Heart right ventricle (tissue), 16 donors: ENCODE measurements at regions not wholly inside any gene's neighbourhood (a gene's known extent, or its start where the extent isn't known, plus 50 kb on each side); places are given as distances from the start of the nearest gene placed in this dataset.
A peak's percentile ranks its signal among the peaks of the same experiment; 100 is the strongest.

Experiments used
- ATAC-seq, 8 donors: fragments of 200-7000 bp; cut with Tn5 transposase; one replicate each; pipeline ENCODE4 v1.9.1; 2020; ENCODE audit warnings: mild to moderate bottlenecking in 8 of 8, moderate library complexity in 8 of 8, moderate number of reproducible peaks in 1 of 8
- DNase-seq, 2 donors: peaks; one replicate each; pipeline ENCODE4 v3.0.0-alpha.2; 2020
- H3K27ac ChIP-seq, 10 donors: fragments of 200-600 bp; sonication (generic) in 2 of 10; one replicate each; pipeline versions ENCODE4 v1.5.0 to v1.8.0; 2020 to 2022; ENCODE audit warnings: mild to moderate bottlenecking in 3 of 10
- H3K27me3 ChIP-seq, 7 donors: fragments of 200-600 bp; one replicate each; pipeline ENCODE4 v1.8.0; 2021 to 2022; ENCODE audit warnings: mild to moderate bottlenecking in 2 of 7
- H3K36me3 ChIP-seq, 9 donors: fragments of 200-600 bp; sonication (generic) in 1 of 9; one replicate each; pipeline versions ENCODE4 v1.5.0 to v1.8.0; 2020 to 2022; ENCODE audit warnings: mild to moderate bottlenecking in 2 of 9
- H3K4me1 ChIP-seq, 9 donors: fragments of 200-600 bp; sonication (generic) in 1 of 9; one replicate each; pipeline versions ENCODE4 v1.5.0 to v1.8.0; 2020 to 2022; ENCODE audit warnings: mild to moderate bottlenecking in 4 of 9
- H3K4me3 ChIP-seq, 10 donors: fragments of 200-600 bp; sonication (generic) in 2 of 10; one replicate each; pipeline versions ENCODE4 v1.5.0 to v1.8.0; 2020 to 2022; ENCODE audit warnings: mild to moderate bottlenecking in 7 of 10, moderate library complexity in 2 of 10
- H3K9me3 ChIP-seq, 11 donors: fragments of 200-600 bp in 10 of 11; sonication (generic) in 2 of 11; one replicate each; pipeline versions ENCODE4 v1.5.0 to v1.8.0; 2013 to 2022; ENCODE audit warnings: mild to moderate bottlenecking in 2 of 11, control low read depth in 1 of 11, moderate library complexity in 1 of 11
- WGBS, 2 donors: extraction: QIAGEN DNeasy Blood & Tissue Kit; methylation state at CpG; one replicate each; pipeline ENCODE4 v1.1.7; 2013; ENCODE audit warnings: inconsistent platforms in 1 of 2; 5-methylcytosine and 5-hydroxymethylcytosine counted together
- intact Hi-C, 10 donors: fragments of 100-400 bp; cut with DNase I; formaldehyde crosslinking; loops; one replicate each; pipeline versions ENCODE4 v1.11.1 to v1.14.2; 2022
- TF ChIP-seq, protein P1 (sequence below), 9 donors: fragments of 200-600 bp; sonication (generic) in 2 of 9; IDR thresholded peaks; one replicate each; pipeline versions ENCODE4 v1.5.0 to v1.8.0; 2021 to 2022; ENCODE audit warnings: antibody characterized with exemption in 9 of 9, mild to moderate bottlenecking in 5 of 9, moderate library complexity in 1 of 9
- donor health status: Arrhythmogenic right ventricular cardiomyopathy.
- donor health status: ischemic (EF 13 %, LVEDD 7.1; RV severe dilation, severe dysfunction).
- donor health status: healthy with polysubstance abuse.
- donor health status: DM: no; HTN: yes; CAD: no.
- donor health status: DM: no; HTN: no; CAD: no.
- donor health status: ischemic (EF 25% LVEDD 6.9; RV normal size, moderate dysfunction).
- donor health status: ischemic (EF 25% LVEDD 5.7; RV mildly dilated, moderate dysfunction).
- donor health status: healthy.
- donor health status: DM: yes; HTN: yes; CAD: no.
- donor health status: Ischemic cardiomyopathy.
- donor health status: ischemic (EF 35%, LVEDD 5.7; RV mildly dilated, moderate dysfunction).
- donor health status: nonischemic (EF 11% LVEDD 7.7; RV severe dilation, severe dysfunction).
- donor health status: DM: yes; HTN: yes; CAD: no.
- donor health status: PGD.
- donor health status: ischemic (EF 29% LVEDD 5.4; RV normal size, mild dysfunction).
- donor health status: nonischemic (EF 23%, LVEDD 6.1; RV moderate dilation, normal function).

DNA sequence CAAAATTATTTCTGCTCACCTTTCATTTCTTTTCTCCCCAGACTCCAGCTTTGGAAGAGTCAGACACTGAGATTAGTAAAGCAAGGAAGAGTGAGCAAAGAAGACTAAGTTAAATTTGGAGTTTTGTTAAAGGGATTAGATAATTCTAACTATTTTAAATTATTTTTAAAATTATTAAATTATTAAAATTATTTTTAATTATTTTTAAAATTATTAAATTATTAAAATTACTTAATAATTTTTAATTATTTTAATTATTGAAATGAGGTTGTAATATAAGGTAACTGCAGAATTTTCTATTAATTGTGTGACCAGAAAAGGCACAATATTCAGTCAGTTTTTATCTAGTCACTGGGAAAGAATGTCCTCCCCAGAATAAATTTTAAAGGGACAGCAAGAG is 185.0 kb upstream of the EOMES start:
- intact Hi-C loops: no loop called here
- no peak for ATAC-seq
- TF ChIP-seq, protein P1, sequence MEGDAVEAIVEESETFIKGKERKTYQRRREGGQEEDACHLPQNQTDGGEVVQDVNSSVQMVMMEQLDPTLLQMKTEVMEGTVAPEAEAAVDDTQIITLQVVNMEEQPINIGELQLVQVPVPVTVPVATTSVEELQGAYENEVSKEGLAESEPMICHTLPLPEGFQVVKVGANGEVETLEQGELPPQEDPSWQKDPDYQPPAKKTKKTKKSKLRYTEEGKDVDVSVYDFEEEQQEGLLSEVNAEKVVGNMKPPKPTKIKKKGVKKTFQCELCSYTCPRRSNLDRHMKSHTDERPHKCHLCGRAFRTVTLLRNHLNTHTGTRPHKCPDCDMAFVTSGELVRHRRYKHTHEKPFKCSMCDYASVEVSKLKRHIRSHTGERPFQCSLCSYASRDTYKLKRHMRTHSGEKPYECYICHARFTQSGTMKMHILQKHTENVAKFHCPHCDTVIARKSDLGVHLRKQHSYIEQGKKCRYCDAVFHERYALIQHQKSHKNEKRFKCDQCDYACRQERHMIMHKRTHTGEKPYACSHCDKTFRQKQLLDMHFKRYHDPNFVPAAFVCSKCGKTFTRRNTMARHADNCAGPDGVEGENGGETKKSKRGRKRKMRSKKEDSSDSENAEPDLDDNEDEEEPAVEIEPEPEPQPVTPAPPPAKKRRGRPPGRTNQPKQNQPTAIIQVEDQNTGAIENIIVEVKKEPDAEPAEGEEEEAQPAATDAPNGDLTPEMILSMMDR (IDR thresholded peaks at IDR 0.05): no peak

DNA sequence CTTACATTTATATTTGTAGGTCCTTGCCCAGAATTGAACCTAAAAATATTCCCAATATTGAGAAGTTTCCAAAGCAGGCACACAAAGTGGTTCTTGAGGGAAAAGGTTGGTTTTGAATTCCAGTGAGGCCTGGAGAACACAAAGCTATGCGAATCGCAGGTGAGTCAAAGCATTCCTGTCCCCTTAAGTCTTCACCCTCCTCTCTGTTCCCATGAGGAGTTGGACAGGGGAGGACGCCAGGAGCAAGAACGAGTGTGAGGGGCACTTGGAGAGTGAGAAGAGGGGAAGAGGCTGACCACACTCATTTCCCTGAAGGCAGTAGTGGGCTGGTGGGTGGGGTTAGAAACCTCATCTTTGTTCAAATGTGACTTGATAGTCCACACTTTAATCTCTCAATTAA is 185.8 kb upstream of the EOMES start:
- no peaks in the 10 kb centered on the region for H3K36me3 ChIP-seq

More for the DNA sequence above, 185.0 kb upstream of the EOMES start:
- no peak for DNase-seq
- no peaks in the 10 kb centered on the region for H3K27me3 ChIP-seq
- no peaks in the 10 kb centered on the region for H3K36me3 ChIP-seq
- no peaks in the 10 kb centered on the region for H3K9me3 ChIP-seq
- H3K27ac ChIP-seq: no peak overlapping the region
- H3K4me3 ChIP-seq: no peak overlapping the region
- no peaks in the 10 kb centered on the region for H3K4me1 ChIP-seq

DNA sequence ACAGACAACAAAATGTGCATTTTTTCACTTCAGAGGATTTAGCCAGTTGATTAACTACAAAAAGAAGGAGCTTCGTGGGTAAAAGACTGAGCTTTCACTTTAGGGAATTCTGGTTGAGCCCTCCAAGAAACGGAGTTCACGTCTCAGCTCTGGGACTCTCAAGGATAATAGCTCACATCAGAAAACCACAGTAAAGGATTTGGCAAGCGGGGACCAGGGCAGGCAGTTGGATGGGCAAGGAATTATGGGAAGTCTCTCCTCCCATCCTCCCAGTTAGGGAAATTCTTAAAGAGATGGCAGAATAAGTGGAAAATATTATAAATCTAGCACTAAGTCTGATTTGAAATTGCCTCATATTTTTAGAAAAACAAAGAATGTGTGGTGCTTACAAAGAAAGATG is 188.3 kb upstream of the EOMES start:
- Histone ChIP-seq H3K4me1 (no peaks in the 10 kb centered on the region), H3K27ac (peak overlapping the region in 3 of 10 donors; percentile 5 to 58 (median 28)), H3K27me3 (no peaks in the 10 kb centered on the region), H3K9me3 (no peaks in the 10 kb centered on the region), H3K4me3 (no peak overlapping the region), H3K36me3 (no peaks in the 10 kb centered on the region)
- DNase-seq: peak in 1 of 2 donors; percentile 5
- peak in 3 of 8 donors; percentile 28 to 52 (median 48) for ATAC-seq
- 44 to 52% methylated on average over 4 of the region's 4 CpGs for WGBS, 2 donors
- TF ChIP-seq, protein P1 (IDR thresholded peaks at IDR 0.05): no peak
- intact Hi-C loops: no loop called here

More for the DNA sequence above, 185.8 kb upstream of the EOMES start:
- TF ChIP-seq, protein P1 (IDR thresholded peaks at IDR 0.05): no peak
- intact Hi-C loops: no loop called here
- DNase-seq (no peak), ATAC-seq (no peak)
- Histone ChIP-seq H3K27me3 (no peaks in the 10 kb centered on the region), H3K4me3 (no peak overlapping the region), H3K27ac (no peak overlapping the region), H3K4me1 (no peaks in the 10 kb centered on the region), H3K9me3 (no peaks in the 10 kb centered on the region)
- WGBS, 2 donors: 66 to 71% methylated on average over 4 of the region's 4 CpGs

DNA sequence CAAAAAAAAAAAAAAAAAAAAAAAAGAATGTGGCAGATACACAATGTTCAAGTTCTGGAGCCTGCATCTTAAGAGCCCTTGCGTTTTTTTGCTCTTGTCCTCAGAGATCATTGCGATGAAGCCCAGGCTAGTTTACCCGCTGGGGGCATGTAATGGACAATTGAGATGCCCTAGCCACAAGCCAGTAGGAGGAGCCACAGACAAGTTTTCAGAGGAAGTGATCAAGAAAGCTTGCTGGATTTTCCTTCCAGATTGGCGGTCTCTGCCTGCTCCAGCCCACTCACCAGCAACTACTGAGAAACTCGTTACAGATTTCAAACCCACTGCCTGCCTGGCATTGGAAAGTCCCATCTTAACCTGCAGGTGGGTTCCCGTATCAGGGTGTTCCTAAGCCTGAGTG is 192.1 kb upstream of the EOMES start:
- TF ChIP-seq, protein P1 (IDR thresholded peaks at IDR 0.05): peak in 1 of 9 donors; percentile 24
- 72 to 74% methylated on average over 6 of the region's 6 CpGs for WGBS, 2 donors
- no peaks in the 10 kb centered on the region for H3K9me3 ChIP-seq
- no peaks in the 10 kb centered on the region for H3K27me3 ChIP-seq
- intact Hi-C loops: no loop called here
- no peaks in the 10 kb centered on the region for H3K36me3 ChIP-seq
- H3K27ac ChIP-seq: no peak overlapping the region
- ATAC-seq (no peak), DNase-seq (no peak)
- H3K4me3 ChIP-seq: no peak overlapping the region
- no peaks in the 10 kb centered on the region for H3K4me1 ChIP-seq
